ENCODE measurements at regions not wholly inside any gene's neighbourhood (a gene's known extent, or its start where the extent isn't known, plus 50 kb on each side); places are given as distances from the start of the nearest gene placed in this dataset.

GRCh38 chr12:45549337-45549902 is 180.1 kb upstream of the ARID2 start:
- TF ChIP-seq CTCF (conservative IDR thresholded peaks at IDR 0.05) = no peak
- DNase-seq (ENCODE audit: low read depth, low spot score) = no peak
- Mint-ChIP-seq H3K9me3 (no peaks in the 10 kb centered on the region), H3K27ac (ENCODE audit: unreplicated experiment) (peak overlapping the region; percentile 96), H3K27me3 (ENCODE audit: low read depth) (no peaks in the 10 kb centered on the region), H3K4me3 (no peak overlapping the region), H3K4me1 (no peaks in the 10 kb centered on the region), H3K36me3 (ENCODE audit: low read depth) (no peaks in the 10 kb centered on the region)

- peaks cover 4% of the 10 kb centered on the region for H3K9me3 Mint-ChIP-seq
- no peak overlapping the region for H3K27ac Mint-ChIP-seq (ENCODE audit: unreplicated experiment)
- no peaks in the 10 kb centered on the region for H3K27me3 Mint-ChIP-seq (ENCODE audit: low read depth)
- H3K4me3 Mint-ChIP-seq = no peak overlapping the region
- no peak for TF ChIP-seq CTCF (conservative IDR thresholded peaks at IDR 0.05)
- no peaks in the 10 kb centered on the region for H3K4me1 Mint-ChIP-seq
- no peak for DNase-seq (ENCODE audit: low read depth, low spot score)
- no peaks in the 10 kb centered on the region for H3K36me3 Mint-ChIP-seq (ENCODE audit: low read depth)
These were observed 176.3 kb upstream of the ARID2 start for GRCh38 chr12:45553204-45553603.

GRCh38 chr12:45557016-45557415 is 172.5 kb upstream of the ARID2 start:
- Mint-ChIP-seq H3K4me1 (no peaks in the 10 kb centered on the region), H3K36me3 (ENCODE audit: low read depth) (no peaks in the 10 kb centered on the region), H3K9me3 (peaks cover 6% of the 10 kb centered on the region), H3K27ac (ENCODE audit: unreplicated experiment) (no peak overlapping the region), H3K4me3 (no peak overlapping the region), H3K27me3 (ENCODE audit: low read depth) (no peaks in the 10 kb centered on the region)
- no peak for TF ChIP-seq CTCF (conservative IDR thresholded peaks at IDR 0.05)
- no peak for DNase-seq (ENCODE audit: low read depth, low spot score)

- TF ChIP-seq CTCF (conservative IDR thresholded peaks at IDR 0.05) = no peak
These were observed 171.2 kb upstream of the ARID2 start for GRCh38 chr12:45558353-45558752.

GRCh38 chr12:45559537-45559936 is 170.0 kb upstream of the ARID2 start:
- Mint-ChIP-seq H3K27ac (ENCODE audit: unreplicated experiment) (no peak overlapping the region), H3K4me3 (no peak overlapping the region), H3K27me3 (ENCODE audit: low read depth) (no peaks in the 10 kb centered on the region), H3K36me3 (ENCODE audit: low read depth) (no peaks in the 10 kb centered on the region), H3K4me1 (no peaks in the 10 kb centered on the region), H3K9me3 (peaks cover 11% of the 10 kb centered on the region)
- no peak for DNase-seq (ENCODE audit: low read depth, low spot score)
- TF ChIP-seq CTCF (conservative IDR thresholded peaks at IDR 0.05) = no peak

More at GRCh38 chr12:45558353-45558752, 171.2 kb upstream of the ARID2 start:
- H3K27ac Mint-ChIP-seq (ENCODE audit: unreplicated experiment) = no peak overlapping the region
- H3K9me3 Mint-ChIP-seq = peaks cover 11% of the 10 kb centered on the region
- H3K4me1 Mint-ChIP-seq = no peaks in the 10 kb centered on the region
- no peak overlapping the region for H3K4me3 Mint-ChIP-seq
- no peak for DNase-seq (ENCODE audit: low read depth, low spot score)
- H3K27me3 Mint-ChIP-seq (ENCODE audit: low read depth) = no peaks in the 10 kb centered on the region
- H3K36me3 Mint-ChIP-seq (ENCODE audit: low read depth) = no peaks in the 10 kb centered on the region
